GM20431 (cell line): ENCODE measurements at regions not wholly inside any gene's neighbourhood (a gene's known extent, or its start where the extent isn't known, plus 50 kb on each side); places are given as distances from the start of the nearest gene placed in this dataset.

Experiments used
- in situ Hi-C: fragments of 300-500 bp; cut with MseI, MboI; formaldehyde crosslinking; loops from one replicate; pipeline ENCODE4 v1.15.0; 2020; ENCODE audit warnings: low sequenced_read_pairs; ENCODE audit not compliant: unreplicated experiment

DNA sequence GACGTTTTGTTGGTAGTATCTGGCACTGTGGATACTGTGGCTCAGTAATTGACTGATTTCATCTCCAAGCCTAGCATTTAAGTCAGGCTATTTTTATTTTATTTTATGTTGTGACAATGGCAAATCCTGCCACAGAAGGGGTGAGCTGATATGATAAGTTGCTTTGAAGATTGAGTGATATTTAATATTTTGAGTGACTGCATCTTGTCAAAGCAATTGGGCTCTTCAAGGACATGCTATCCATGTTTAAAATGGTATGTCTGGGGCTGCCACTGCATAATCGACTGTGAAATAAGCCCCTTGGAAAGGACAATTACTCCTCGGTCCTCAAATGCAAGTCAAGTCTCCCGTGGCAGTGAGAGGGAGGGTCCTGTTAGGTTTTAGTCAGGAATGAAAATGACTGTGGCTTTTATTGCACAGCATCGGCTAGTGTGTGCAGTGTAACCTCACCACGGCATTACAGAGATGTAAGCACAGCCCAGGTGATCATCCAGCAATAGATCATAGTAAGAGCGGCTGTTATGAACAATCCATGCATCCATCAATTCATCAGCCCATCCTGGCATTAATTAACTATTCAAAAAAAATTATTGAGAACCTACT lies 178.2 kb downstream of the GBA3 start:
- in situ Hi-C loops = no loop called here

GRCh38 chr4:22869235-22869634 lies 176.5 kb downstream of the GBA3 start:
- in situ Hi-C loops = no loop called here
